K562 (cell line): ENCODE measurements at regions not wholly inside any gene's neighbourhood (a gene's known extent, or its start where the extent isn't known, plus 50 kb on each side); places are given as distances from the start of the nearest gene placed in this dataset.

ENCODE experiments used
- ARID3A ChIP-seq: IDR thresholded peaks from 2 replicates; pipeline ENCODE4 v1.6.1; 2012; ENCODE audit warnings: low read depth, low read length, improper control_type of control experiment, borderline replicate concordance
- GABPB1 ChIP-seq: sonication (generic); formaldehyde crosslinking; IDR thresholded peaks from 2 replicates; pipeline ENCODE4 v1.8.0; 2022; ENCODE audit warnings: mild to moderate bottlenecking, missing genetic modification reagents
- HDAC6 ChIP-seq: IDR thresholded peaks from 2 replicates; pipeline ENCODE4 v1.6.1; 2012; ENCODE audit warnings: low read depth, mild to moderate bottlenecking, control low read depth, inconsistent platforms, low read length, moderate library complexity
- PREB ChIP-seq: sonication (generic); formaldehyde crosslinking; IDR thresholded peaks from 2 replicates; pipeline ENCODE4 v1.8.1; 2023; ENCODE audit warnings: mild to moderate bottlenecking, missing genetic modification reagents
- STAT5B ChIP-seq: fragments of 250-450 bp; sonication (Bioruptor Pico); IDR thresholded peaks from 2 replicates; pipeline ENCODE4 v1.8.0; 2021; ENCODE audit warnings: mild to moderate bottlenecking, inconsistent platforms
- ZBTB40 ChIP-seq, 2 experiments: fragments of 450-650 bp in 1 of 2; sonication (generic) in 1 of 2; formaldehyde crosslinking in 1 of 2; IDR thresholded peaks; 2 replicates each; pipeline versions ENCODE4 v1.7.1 to v1.9.0; 2016 to 2022; ENCODE audit warnings: inconsistent platforms in 1 of 2, mild to moderate bottlenecking in 1 of 2, missing genetic modification reagents in 1 of 2
- ZNF121 ChIP-seq: sonication (generic); formaldehyde crosslinking; conservative IDR thresholded peaks from 2 replicates; pipeline ENCODE4 v1.8.0; 2022; ENCODE audit warnings: missing genetic modification reagents
- ZNF778 ChIP-seq: fragments of 450-650 bp; formaldehyde crosslinking; IDR thresholded peaks from 2 replicates; pipeline ENCODE4 v1.4.0; 2020; ENCODE audit warnings: mild to moderate bottlenecking, moderate library complexity

GRCh38 chr9:11757408-11757807, 935.8 kb upstream of the TYRP1 start (continued):
- no peak for TF ChIP-seq ZBTB40 (IDR thresholded peaks at IDR 0.05)
- no peak for TF ChIP-seq ZBTB40 (CRISPR knock-in tag; IDR thresholded peaks at IDR 0.05)
- TF ChIP-seq ARID3A, result no peak
- TF ChIP-seq HDAC6, result no peak
- TF ChIP-seq PREB (CRISPR knock-in tag), result no peak
- no peak for TF ChIP-seq ZNF121 (CRISPR knock-in tag)
- no peak for TF ChIP-seq ZNF778 (CRISPR knock-in tag)
- TF ChIP-seq STAT5B (CRISPR knock-in tag), result no peak
- TF ChIP-seq GABPB1 (CRISPR knock-in tag), result no peak
